GM23338 (cell line): ENCODE measurements at regions not wholly inside any gene's neighbourhood (a gene's known extent, or its start where the extent isn't known, plus 50 kb on each side); places are given as distances from the start of the nearest gene placed in this dataset.

Experiments
- ATAC-seq: fragments of 200-7000 bp; cut with Tn5 transposase; 3 replicates; pipeline ENCODE4 v1.9.1; 2020
- DNase-seq: peaks from one replicate; pipeline ENCODE4 v3.0.0-alpha.2; 2015; ENCODE audit warnings: low spot score
- H2AFZ ChIP-seq: fragments of 200-600 bp; sonication (generic); 2 replicates; pipeline ENCODE4 v1.8.0; 2016; ENCODE audit warnings: antibody characterized with exemption, mild to moderate bottlenecking, moderate library complexity
- H3F3A ChIP-seq: fragments of 200-600 bp; sonication (generic); replicated peaks from 2 replicates; pipeline ENCODE4 v1.8.0; 2017; ENCODE audit warnings: antibody characterized with exemption, mixed run types, low read depth
- H3K27ac ChIP-seq: fragments of 200-600 bp; sonication (generic); 2 replicates; pipeline ENCODE4 v1.6.1; 2016; ENCODE audit warnings: low read depth
- H3K27me3 ChIP-seq: fragments of 200-600 bp; sonication (generic); 2 replicates; pipeline ENCODE4 v1.8.0; 2016; ENCODE audit warnings: mild to moderate bottlenecking, mixed run types, moderate library complexity; ENCODE audit not compliant: insufficient read depth
- H3K36me3 ChIP-seq: fragments of 200-600 bp; sonication (generic); 2 replicates; pipeline ENCODE4 v1.8.0; 2016; ENCODE audit warnings: mild to moderate bottlenecking; ENCODE audit not compliant: insufficient read depth
- H3K4me1 ChIP-seq: fragments of 200-600 bp; sonication (generic); 2 replicates; pipeline ENCODE4 v1.8.0; 2016; ENCODE audit warnings: mild to moderate bottlenecking, moderate library complexity; ENCODE audit not compliant: insufficient read depth
- H3K4me2 ChIP-seq: fragments of 200-600 bp; sonication (generic); 2 replicates; pipeline ENCODE4 v1.7.1; 2017; ENCODE audit warnings: mixed run types
- H3K4me3 ChIP-seq: fragments of 200-600 bp; sonication (generic); 2 replicates; pipeline ENCODE4 v1.6.1; 2016; ENCODE audit warnings: mixed run types
- H3K79me2 ChIP-seq: fragments of 200-600 bp; sonication (generic); replicated peaks from 2 replicates; pipeline ENCODE4 v1.8.0; 2017; ENCODE audit warnings: mild to moderate bottlenecking; ENCODE audit not compliant: insufficient read depth
- H3K9me2 ChIP-seq: fragments of 200-600 bp; sonication (generic); 2 replicates; pipeline ENCODE4 v1.8.0; 2017; ENCODE audit not compliant: insufficient read depth
- H4K20me1 ChIP-seq: fragments of 200-600 bp; sonication (generic); replicated peaks from 2 replicates; pipeline ENCODE4 v1.8.0; 2017; ENCODE audit warnings: mild to moderate bottlenecking; ENCODE audit not compliant: insufficient read depth
- H3K27ac Mint-ChIP-seq: 2 replicates; pipeline ENCODE4 v1.8.0; 2020; ENCODE audit warnings: inconsistent platforms, mild to moderate bottlenecking, moderate library complexity, mixed read lengths
- H3K27me3 Mint-ChIP-seq: 3 replicates; pipeline ENCODE4 v1.8.0; 2022; ENCODE audit warnings: low read depth, mild to moderate bottlenecking, moderate library complexity, mixed read lengths, inconsistent platforms; ENCODE audit not compliant: insufficient read depth, poor library complexity
- H3K36me3 Mint-ChIP-seq: 3 replicates; pipeline ENCODE4 v1.8.0; 2021; ENCODE audit warnings: low read depth, mild to moderate bottlenecking, inconsistent platforms, moderate library complexity, mixed read lengths
- H3K4me1 Mint-ChIP-seq: 3 replicates; pipeline ENCODE4 v1.8.0; 2020; ENCODE audit warnings: mild to moderate bottlenecking, inconsistent platforms, mixed read lengths
- H3K4me3 Mint-ChIP-seq: 3 replicates; pipeline ENCODE4 v1.8.0; 2021; ENCODE audit warnings: moderate library complexity, mild to moderate bottlenecking, inconsistent platforms, mixed read lengths
- H3K9me3 Mint-ChIP-seq: 3 replicates; pipeline ENCODE4 v1.8.0; 2020; ENCODE audit warnings: moderate library complexity, mild to moderate bottlenecking, inconsistent platforms, mixed read lengths
- CREB1 ChIP-seq: fragments of 250-450 bp; sonication (Bioruptor Pico); IDR thresholded peaks from 2 replicates; pipeline ENCODE4 v1.5.0; 2020; ENCODE audit warnings: low read depth, mild to moderate bottlenecking, moderate library complexity
- EZH2 ChIP-seq: fragments of 200-600 bp; sonication (generic); IDR thresholded peaks from one replicate; pipeline ENCODE4 v1.8.0; 2017; ENCODE audit warnings: antibody characterized with exemption, mild to moderate bottlenecking, low read depth; ENCODE audit not compliant: unreplicated experiment
- EZH2phosphoT487 ChIP-seq: fragments of 200-600 bp; sonication (generic); IDR thresholded peaks from one replicate; pipeline ENCODE4 v1.8.1; 2018; ENCODE audit warnings: antibody characterized with exemption; ENCODE audit not compliant: unreplicated experiment
- JUNB ChIP-seq: IDR thresholded peaks from one replicate; pipeline ENCODE4 v1.6.1; 2016; ENCODE audit warnings: antibody characterized with exemption; ENCODE audit not compliant: unreplicated experiment
- NANOG ChIP-seq: IDR thresholded peaks from 2 replicates; pipeline ENCODE4 v1.6.1; 2016; ENCODE audit warnings: antibody characterized with exemption, borderline replicate concordance
- POLR2AphosphoS5 ChIP-seq: IDR thresholded peaks from 2 replicates; pipeline ENCODE4 v1.6.1; 2016; ENCODE audit warnings: antibody characterized with exemption, low read depth
- STAT1 ChIP-seq: IDR thresholded peaks from one replicate; pipeline ENCODE4 v1.6.1; 2016; ENCODE audit warnings: antibody characterized with exemption; ENCODE audit not compliant: unreplicated experiment
- ZNF114 ChIP-seq: fragments of 250-450 bp; sonication (Bioruptor Pico); IDR thresholded peaks from 2 replicates; pipeline ENCODE4 v1.5.0; 2020; ENCODE audit warnings: mild to moderate bottlenecking, moderate library complexity
- ZNF331 ChIP-seq: fragments of 250-450 bp; sonication (Bioruptor Pico); IDR thresholded peaks from 2 replicates; pipeline ENCODE4 v1.5.0; 2020; ENCODE audit warnings: low read depth, mild to moderate bottlenecking, moderate library complexity
- TF ChIP-seq, protein P1 (sequence below): IDR thresholded peaks from 2 replicates; pipeline ENCODE4 v1.6.1; 2016; ENCODE audit warnings: antibody characterized with exemption
- TF ChIP-seq, protein P2 (sequence below): IDR thresholded peaks from one replicate; pipeline ENCODE4 v1.6.1; 2018; ENCODE audit warnings: antibody characterized with exemption; ENCODE audit not compliant: unreplicated experiment
- TF ChIP-seq, protein P3 (sequence below), 2 experiments: fragments of 200-600 bp in 1 of 2; sonication (generic) in 1 of 2; conservative IDR thresholded peaks; 2 replicates each; pipeline versions ENCODE4 v1.5.1 to v1.6.1; 2016 to 2017; ENCODE audit warnings: antibody characterized with exemption in 2 of 2, low read depth in 2 of 2, mild to moderate bottlenecking in 2 of 2, moderate library complexity in 1 of 2
- TF ChIP-seq, protein P4 (sequence below): fragments of 250-450 bp; sonication (Bioruptor Pico); IDR thresholded peaks from 2 replicates; pipeline ENCODE4 v1.5.0; 2020; ENCODE audit warnings: mild to moderate bottlenecking, moderate library complexity

DNA sequence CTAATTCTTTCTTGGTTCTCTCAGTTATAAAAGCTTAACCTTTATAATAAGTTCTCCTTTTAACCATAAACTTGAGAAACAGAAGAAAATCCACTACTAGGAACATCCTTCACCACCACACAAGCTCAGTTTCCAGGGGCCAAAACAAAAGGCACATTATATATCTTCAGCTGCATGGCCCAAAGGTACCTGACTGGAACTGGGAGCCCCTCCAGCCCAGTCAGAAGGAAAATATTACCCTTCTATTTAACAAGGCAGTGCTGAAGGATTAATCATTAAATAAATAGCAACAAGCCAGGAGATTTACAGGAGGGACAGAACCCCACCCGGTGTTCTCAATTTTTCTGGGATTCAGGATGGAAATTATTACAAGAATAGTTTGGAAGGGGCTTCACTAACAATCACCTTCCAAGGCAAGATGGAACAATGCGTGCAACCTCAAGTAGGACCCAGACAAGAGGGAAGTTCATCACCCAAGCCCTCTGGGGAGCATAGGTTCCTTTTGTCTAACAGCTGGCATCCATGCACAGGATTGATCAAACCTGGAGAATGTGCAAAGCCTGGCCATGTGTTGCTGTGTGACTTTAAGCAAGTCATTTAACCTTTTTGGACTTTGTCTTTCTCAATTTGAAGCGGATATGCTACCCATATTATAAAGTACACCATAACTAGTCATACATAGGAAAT, 159.6 kb upstream of the SETBP1 start:
- Mint-ChIP-seq H3K4me1 (peaks cover 6% of the 10 kb centered on the region; the same call in 1 of the 3 replicates), H3K36me3 (no peaks in the 10 kb centered on the region), H3K4me3 (no peak overlapping the region), H3K27ac (no peak overlapping the region), H3K9me3 (no peaks in the 10 kb centered on the region), H3K27me3 (no peaks in the 10 kb centered on the region)
- ATAC-seq (no peak), DNase-seq (no peak)
- TF ChIP-seq, protein P1, sequence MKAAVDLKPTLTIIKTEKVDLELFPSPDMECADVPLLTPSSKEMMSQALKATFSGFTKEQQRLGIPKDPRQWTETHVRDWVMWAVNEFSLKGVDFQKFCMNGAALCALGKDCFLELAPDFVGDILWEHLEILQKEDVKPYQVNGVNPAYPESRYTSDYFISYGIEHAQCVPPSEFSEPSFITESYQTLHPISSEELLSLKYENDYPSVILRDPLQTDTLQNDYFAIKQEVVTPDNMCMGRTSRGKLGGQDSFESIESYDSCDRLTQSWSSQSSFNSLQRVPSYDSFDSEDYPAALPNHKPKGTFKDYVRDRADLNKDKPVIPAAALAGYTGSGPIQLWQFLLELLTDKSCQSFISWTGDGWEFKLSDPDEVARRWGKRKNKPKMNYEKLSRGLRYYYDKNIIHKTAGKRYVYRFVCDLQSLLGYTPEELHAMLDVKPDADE, result no peak
- no peak for TF ChIP-seq CREB1 (CRISPR knock-in tag)
- TF ChIP-seq EZH2phosphoT487, result no peak
- TF ChIP-seq, protein P2, sequence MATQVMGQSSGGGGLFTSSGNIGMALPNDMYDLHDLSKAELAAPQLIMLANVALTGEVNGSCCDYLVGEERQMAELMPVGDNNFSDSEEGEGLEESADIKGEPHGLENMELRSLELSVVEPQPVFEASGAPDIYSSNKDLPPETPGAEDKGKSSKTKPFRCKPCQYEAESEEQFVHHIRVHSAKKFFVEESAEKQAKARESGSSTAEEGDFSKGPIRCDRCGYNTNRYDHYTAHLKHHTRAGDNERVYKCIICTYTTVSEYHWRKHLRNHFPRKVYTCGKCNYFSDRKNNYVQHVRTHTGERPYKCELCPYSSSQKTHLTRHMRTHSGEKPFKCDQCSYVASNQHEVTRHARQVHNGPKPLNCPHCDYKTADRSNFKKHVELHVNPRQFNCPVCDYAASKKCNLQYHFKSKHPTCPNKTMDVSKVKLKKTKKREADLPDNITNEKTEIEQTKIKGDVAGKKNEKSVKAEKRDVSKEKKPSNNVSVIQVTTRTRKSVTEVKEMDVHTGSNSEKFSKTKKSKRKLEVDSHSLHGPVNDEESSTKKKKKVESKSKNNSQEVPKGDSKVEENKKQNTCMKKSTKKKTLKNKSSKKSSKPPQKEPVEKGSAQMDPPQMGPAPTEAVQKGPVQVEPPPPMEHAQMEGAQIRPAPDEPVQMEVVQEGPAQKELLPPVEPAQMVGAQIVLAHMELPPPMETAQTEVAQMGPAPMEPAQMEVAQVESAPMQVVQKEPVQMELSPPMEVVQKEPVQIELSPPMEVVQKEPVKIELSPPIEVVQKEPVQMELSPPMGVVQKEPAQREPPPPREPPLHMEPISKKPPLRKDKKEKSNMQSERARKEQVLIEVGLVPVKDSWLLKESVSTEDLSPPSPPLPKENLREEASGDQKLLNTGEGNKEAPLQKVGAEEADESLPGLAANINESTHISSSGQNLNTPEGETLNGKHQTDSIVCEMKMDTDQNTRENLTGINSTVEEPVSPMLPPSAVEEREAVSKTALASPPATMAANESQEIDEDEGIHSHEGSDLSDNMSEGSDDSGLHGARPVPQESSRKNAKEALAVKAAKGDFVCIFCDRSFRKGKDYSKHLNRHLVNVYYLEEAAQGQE, result no peak
- TF ChIP-seq STAT1, result no peak
- TF ChIP-seq, protein P3, sequence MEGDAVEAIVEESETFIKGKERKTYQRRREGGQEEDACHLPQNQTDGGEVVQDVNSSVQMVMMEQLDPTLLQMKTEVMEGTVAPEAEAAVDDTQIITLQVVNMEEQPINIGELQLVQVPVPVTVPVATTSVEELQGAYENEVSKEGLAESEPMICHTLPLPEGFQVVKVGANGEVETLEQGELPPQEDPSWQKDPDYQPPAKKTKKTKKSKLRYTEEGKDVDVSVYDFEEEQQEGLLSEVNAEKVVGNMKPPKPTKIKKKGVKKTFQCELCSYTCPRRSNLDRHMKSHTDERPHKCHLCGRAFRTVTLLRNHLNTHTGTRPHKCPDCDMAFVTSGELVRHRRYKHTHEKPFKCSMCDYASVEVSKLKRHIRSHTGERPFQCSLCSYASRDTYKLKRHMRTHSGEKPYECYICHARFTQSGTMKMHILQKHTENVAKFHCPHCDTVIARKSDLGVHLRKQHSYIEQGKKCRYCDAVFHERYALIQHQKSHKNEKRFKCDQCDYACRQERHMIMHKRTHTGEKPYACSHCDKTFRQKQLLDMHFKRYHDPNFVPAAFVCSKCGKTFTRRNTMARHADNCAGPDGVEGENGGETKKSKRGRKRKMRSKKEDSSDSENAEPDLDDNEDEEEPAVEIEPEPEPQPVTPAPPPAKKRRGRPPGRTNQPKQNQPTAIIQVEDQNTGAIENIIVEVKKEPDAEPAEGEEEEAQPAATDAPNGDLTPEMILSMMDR (conservative IDR thresholded peaks at IDR 0.05; ENCODE audit: low read depth in 2 of 2), result no peak
- no peak for TF ChIP-seq ZNF114 (CRISPR knock-in tag)
- no peak for TF ChIP-seq EZH2
- no peak for TF ChIP-seq ZNF331 (CRISPR knock-in tag)
- no peak for TF ChIP-seq POLR2AphosphoS5
- no peak for TF ChIP-seq JUNB
- TF ChIP-seq, protein P4, sequence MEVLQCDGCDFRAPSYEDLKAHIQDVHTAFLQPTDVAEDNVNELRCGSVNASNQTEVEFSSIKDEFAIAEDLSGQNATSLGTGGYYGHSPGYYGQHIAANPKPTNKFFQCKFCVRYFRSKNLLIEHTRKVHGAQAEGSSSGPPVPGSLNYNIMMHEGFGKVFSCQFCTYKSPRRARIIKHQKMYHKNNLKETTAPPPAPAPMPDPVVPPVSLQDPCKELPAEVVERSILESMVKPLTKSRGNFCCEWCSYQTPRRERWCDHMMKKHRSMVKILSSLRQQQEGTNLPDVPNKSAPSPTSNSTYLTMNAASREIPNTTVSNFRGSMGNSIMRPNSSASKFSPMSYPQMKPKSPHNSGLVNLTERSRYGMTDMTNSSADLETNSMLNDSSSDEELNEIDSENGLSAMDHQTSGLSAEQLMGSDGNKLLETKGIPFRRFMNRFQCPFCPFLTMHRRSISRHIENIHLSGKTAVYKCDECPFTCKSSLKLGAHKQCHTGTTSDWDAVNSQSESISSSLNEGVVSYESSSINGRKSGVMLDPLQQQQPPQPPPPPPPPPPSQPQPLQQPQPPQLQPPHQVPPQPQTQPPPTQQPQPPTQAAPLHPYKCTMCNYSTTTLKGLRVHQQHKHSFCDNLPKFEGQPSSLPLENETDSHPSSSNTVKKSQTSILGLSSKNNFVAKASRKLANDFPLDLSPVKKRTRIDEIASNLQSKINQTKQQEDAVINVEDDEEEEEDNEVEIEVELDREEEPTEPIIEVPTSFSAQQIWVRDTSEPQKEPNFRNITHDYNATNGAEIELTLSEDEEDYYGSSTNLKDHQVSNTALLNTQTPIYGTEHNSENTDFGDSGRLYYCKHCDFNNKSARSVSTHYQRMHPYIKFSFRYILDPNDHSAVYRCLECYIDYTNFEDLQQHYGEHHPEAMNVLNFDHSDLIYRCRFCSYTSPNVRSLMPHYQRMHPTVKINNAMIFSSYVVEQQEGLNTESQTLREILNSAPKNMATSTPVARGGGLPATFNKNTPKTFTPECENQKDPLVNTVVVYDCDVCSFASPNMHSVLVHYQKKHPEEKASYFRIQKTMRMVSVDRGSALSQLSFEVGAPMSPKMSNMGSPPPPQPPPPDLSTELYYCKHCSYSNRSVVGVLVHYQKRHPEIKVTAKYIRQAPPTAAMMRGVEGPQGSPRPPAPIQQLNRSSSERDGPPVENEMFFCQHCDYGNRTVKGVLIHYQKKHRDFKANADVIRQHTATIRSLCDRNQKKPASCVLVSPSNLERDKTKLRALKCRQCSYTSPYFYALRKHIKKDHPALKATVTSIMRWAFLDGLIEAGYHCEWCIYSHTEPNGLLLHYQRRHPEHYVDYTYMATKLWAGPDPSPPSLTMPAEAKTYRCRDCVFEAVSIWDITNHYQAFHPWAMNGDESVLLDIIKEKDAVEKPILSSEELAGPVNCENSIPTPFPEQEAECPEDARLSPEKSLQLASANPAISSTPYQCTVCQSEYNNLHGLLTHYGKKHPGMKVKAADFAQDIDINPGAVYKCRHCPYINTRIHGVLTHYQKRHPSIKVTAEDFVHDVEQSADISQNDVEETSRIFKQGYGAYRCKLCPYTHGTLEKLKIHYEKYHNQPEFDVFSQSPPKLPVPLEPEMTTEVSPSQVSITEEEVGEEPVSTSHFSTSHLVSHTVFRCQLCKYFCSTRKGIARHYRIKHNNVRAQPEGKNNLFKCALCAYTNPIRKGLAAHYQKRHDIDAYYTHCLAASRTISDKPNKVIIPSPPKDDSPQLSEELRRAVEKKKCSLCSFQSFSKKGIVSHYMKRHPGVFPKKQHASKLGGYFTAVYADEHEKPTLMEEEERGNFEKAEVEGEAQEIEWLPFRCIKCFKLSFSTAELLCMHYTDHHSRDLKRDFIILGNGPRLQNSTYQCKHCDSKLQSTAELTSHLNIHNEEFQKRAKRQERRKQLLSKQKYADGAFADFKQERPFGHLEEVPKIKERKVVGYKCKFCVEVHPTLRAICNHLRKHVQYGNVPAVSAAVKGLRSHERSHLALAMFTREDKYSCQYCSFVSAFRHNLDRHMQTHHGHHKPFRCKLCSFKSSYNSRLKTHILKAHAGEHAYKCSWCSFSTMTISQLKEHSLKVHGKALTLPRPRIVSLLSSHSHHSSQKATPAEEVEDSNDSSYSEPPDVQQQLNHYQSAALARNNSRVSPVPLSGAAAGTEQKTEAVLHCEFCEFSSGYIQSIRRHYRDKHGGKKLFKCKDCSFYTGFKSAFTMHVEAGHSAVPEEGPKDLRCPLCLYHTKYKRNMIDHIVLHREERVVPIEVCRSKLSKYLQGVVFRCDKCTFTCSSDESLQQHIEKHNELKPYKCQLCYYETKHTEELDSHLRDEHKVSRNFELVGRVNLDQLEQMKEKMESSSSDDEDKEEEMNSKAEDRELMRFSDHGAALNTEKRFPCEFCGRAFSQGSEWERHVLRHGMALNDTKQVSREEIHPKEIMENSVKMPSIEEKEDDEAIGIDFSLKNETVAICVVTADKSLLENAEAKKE (CRISPR knock-in tag), result no peak
- no peak for TF ChIP-seq NANOG
- no peak overlapping the region for H3K4me3 ChIP-seq
- H2AFZ ChIP-seq, result 0 out of 2 replicates have a peak overlapping the region, but pooled peaks have one; percentile 13
- H3F3A ChIP-seq, result no peaks in the 10 kb centered on the region
- no peak overlapping the region for H3K4me2 ChIP-seq
- H3K36me3 ChIP-seq, result no peaks in the 10 kb centered on the region
- H3K9me2 ChIP-seq, result 0 out of 2 replicates have a peak, but pooled peaks cover 8% of the 10 kb centered on the region
- no peaks in the 10 kb centered on the region for H3K79me2 ChIP-seq
- no peaks in the 10 kb centered on the region for H3K27me3 ChIP-seq
- no peaks in the 10 kb centered on the region for H3K4me1 ChIP-seq
- H3K27ac ChIP-seq, result no peak overlapping the region
- H4K20me1 ChIP-seq, result no peaks in the 10 kb centered on the region
